Activated CD4-positive, alpha-beta T cell treated with anti-CD3 and anti-CD28 coated beads, Interleukin-10, Interleukin-2, amounts not matched to agents 100 ng/mL and 50 ng/mL, durations not matched to agents 16 hours and 8 hours (primary cell): ENCODE measurements at regions not wholly inside any gene's neighbourhood (a gene's known extent, or its start where the extent isn't known, plus 50 kb on each side); places are given as distances from the start of the nearest gene placed in this dataset.

Source experiments
- DNase-seq: peaks from one replicate; pipeline ENCODE4 v3.0.0-alpha.2; 2020

GRCh38 chr18:47457614-47458013 lies 206.2 kb upstream of the SKOR2 start:
- no peak for DNase-seq

- DNase-seq, result no peak
These were observed 201.6 kb upstream of the SKOR2 start for GRCh38 chr18:47453038-47453437.

- DNase-seq, result no peak
These were observed 197.5 kb upstream of the SKOR2 start for GRCh38 chr18:47448956-47449355.

GRCh38 chr18:47441914-47442313 lies 190.5 kb upstream of the SKOR2 start:
- no peak for DNase-seq

- DNase-seq, result no peak
These were observed 186.5 kb upstream of the SKOR2 start for GRCh38 chr18:47438001-47438400.

GRCh38 chr18:47436871-47437270 lies 185.4 kb upstream of the SKOR2 start:
- no peak for DNase-seq

GRCh38 chr18:47434214-47434746 lies 182.8 kb upstream of the SKOR2 start:
- no peak for DNase-seq

GRCh38 chr18:47427923-47428637 lies 176.6 kb upstream of the SKOR2 start:
- DNase-seq, result no peak

- no peak for DNase-seq
These were observed 175.6 kb upstream of the SKOR2 start for GRCh38 chr18:47427072-47427471.

- no peak for DNase-seq
These were observed 173.9 kb upstream of the SKOR2 start for GRCh38 chr18:47425365-47425764.

- DNase-seq, result no peak
These were observed 171.1 kb upstream of the SKOR2 start for GRCh38 chr18:47422524-47422923.

GRCh38 chr18:47420130-47420529 lies 168.7 kb upstream of the SKOR2 start:
- no peak for DNase-seq

GRCh38 chr18:47418746-47419145 lies 167.3 kb upstream of the SKOR2 start:
- peak; percentile 7 for DNase-seq

GRCh38 chr18:47417807-47418206 lies 166.3 kb upstream of the SKOR2 start:
- peak; percentile 28 for DNase-seq

GRCh38 chr18:47415881-47416280 lies 164.4 kb upstream of the SKOR2 start:
- no peak for DNase-seq

GRCh38 chr18:47413327-47413726 lies 161.9 kb upstream of the SKOR2 start:
- no peak for DNase-seq

- DNase-seq, result no peak
These were observed 161.5 kb upstream of the SKOR2 start for GRCh38 chr18:47412924-47413323.

GRCh38 chr18:47411159-47411558 lies 159.7 kb upstream of the SKOR2 start:
- no peak for DNase-seq

GRCh38 chr18:47410139-47410538 lies 158.7 kb upstream of the SKOR2 start:
- no peak for DNase-seq

GRCh38 chr18:47409519-47409918 lies 158.1 kb upstream of the SKOR2 start:
- no peak for DNase-seq

GRCh38 chr18:47407736-47408135 lies 156.3 kb upstream of the SKOR2 start:
- DNase-seq, result no peak

- DNase-seq, result no peak
These were observed 153.4 kb upstream of the SKOR2 start for GRCh38 chr18:47404845-47405244.

GRCh38 chr18:47403949-47404348 lies 152.5 kb upstream of the SKOR2 start:
- DNase-seq, result no peak

GRCh38 chr18:47403317-47403716 lies 151.9 kb upstream of the SKOR2 start:
- no peak for DNase-seq

GRCh38 chr18:47399475-47399874 lies 148.0 kb upstream of the SKOR2 start:
- no peak for DNase-seq
